Stimulated activated CD8-positive, alpha-beta memory T cell treated with anti-CD3 and anti-CD28 coated beads, Interleukin-2, amount 100 ng/mL, for 48 hours (primary cell): ENCODE measurements at regions not wholly inside any gene's neighbourhood (a gene's known extent, or its start where the extent isn't known, plus 50 kb on each side); places are given as distances from the start of the nearest gene placed in this dataset.

Source experiments
- DNase-seq, 2 donors: peaks; one replicate each; pipeline ENCODE4 v3.0.0-alpha.2; 2020; ENCODE audit warnings: low read depth in 2 of 2

DNA sequence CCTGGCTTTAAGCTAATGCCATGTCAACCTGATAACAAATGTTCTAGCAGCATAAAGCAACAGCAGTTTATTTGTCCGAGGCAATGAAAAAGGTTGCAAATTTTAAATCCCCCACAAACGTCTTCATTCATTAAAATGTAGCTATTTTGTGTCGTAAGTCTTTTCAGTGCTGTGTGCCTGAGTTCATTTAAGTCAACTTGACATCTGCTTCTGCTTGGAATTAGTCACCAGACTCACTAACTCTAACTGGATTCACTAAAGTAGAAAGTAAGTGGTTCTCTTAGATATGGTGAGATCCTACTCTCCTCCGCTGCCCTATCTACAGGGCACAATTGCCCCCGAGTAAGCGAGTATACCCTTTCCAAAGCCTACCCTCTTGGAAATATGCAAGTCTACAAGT is 118.4 kb upstream of the CHRM3 start:
- DNase-seq = no peak

DNA sequence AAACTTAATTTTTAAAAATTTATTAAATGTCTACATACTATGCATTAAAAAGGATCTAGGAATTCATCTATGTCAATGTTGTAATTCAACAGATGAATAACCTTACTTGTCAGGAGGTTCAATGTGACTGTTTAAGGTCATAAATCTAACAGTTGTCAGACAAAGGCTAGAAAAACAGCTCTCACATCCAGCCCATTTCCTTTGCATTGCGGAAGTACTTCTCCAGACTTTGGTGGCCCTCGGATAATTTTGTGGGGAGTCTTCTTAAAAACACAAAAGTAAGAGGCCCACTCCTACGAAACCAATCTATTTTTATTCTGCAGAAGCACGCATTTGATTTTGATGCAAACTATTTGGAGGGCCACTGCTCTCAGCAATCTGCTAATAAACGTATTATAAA is 122.6 kb upstream of the CHRM3 start:
- DNase-seq = no peak

DNA sequence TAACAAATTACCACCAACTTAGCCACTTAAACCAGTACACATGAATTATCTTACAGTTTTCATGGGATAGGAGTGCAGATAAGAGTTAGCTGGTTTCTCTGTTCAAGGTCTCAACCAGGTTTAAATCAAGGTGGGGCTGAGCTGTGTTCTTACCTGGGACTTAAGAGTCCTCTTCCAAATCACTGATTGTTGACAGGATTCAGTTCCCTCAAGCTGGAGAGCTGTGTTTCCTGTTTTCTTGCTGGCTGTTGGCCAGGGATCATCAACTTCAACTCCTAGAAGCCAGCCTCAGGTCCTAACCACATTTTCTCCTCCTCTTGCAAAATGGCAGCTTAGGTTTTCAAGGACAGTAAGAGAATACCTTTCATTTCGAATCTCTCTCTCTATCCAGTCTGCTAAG is 123.8 kb upstream of the CHRM3 start:
- no peak for DNase-seq

DNA sequence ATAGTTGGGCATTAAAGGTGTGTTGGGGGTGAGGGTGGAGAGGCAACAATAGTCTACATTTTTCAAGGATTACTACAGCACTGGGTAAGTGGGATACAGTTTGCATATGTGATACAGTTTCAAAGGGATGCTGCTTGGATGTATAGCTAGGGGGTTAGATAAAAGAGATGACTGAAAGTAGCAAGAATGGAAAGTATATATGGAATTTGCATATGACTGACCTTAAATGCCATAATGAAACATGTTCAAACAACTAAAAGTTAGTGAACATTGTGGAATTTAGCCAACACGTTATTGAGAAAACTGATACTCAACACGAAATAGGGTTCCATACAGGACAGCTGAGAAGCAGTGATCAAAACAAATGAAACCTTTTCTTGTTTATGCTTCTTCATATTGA is 124.8 kb upstream of the CHRM3 start:
- DNase-seq = no peak

DNA sequence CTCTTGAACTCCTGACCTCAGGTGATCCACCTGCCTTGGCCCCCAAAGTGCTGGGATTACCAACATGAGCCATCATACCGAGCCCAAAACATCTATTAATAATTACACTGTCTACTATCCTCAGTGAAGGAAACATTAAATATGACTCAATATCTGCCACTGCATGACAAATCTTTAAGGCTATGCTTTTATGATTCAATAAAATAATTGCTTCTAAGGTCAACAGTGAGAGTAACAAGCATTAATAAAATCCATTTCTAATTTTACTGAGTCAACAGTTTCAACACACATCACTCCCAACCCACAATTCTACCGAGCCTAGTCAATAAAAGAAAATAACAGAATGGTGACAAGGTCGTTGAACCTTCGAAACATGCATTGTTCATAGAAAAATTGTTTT is 125.5 kb upstream of the CHRM3 start:
- DNase-seq = no peak

DNA sequence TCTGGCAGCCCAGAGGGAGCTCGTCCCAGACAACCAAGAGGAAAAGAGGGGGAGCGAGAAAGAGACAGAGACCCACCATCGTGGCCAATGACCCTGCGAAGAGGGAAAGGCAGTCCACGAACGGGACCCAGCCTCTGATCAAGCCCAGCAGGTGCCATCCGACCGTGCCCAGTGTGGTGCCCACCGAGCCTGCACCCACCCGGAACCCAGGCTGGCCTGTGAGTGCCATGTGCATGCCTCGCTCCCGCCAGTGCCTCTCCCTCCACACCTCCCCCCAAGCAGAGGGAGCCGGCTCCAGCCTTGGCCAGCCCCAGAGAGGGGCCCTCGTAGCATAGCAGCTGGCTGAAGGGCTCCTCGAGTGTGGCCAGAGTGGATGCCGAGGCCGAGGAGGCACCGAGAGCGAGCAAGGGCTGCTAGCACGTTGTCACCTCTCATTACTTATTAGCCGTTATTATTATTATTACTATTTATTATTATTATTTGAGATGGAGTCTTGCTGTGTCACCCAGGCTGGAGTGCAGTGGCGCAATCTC is 130.7 kb upstream of the CHRM3 start:
- DNase-seq = no peak

DNA sequence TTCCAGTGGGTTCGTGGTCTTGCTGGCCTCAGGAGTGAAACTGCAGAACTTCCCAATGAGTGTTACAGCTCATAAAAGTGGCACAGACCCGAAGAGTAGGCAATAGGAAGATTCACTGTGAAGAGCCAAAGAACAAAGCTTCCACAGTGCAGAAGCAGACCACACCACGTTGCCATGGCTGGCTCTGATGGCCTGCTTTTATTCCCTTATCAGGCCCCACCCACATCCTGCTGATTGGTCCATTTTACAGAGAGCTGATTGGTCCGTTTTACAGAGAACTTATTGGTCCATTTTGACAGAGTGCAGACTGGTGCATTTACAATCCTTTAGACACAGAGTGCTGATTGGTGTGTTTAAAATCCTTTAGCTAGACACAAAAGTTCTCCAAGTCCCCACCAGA is 131.4 kb upstream of the CHRM3 start:
- no peak for DNase-seq

DNA sequence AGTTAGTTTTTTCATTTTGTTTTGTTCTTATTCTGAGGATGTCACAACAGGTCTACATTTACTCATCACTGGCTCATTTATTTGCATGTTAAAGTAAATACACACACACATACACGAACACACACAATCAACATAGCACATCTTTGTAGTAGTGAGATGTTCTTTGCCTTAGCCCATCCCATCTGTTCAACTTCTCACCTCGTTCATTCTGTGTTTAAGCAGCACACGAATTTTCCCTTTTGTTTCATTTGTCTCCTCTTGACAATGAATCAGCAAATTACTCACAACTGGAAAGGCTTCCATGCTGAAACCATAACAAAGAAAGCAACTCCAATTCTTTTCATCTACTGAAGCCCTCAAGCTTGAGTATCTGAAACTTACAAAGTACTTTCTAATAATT is 133.3 kb upstream of the CHRM3 start:
- DNase-seq = no peak

DNA sequence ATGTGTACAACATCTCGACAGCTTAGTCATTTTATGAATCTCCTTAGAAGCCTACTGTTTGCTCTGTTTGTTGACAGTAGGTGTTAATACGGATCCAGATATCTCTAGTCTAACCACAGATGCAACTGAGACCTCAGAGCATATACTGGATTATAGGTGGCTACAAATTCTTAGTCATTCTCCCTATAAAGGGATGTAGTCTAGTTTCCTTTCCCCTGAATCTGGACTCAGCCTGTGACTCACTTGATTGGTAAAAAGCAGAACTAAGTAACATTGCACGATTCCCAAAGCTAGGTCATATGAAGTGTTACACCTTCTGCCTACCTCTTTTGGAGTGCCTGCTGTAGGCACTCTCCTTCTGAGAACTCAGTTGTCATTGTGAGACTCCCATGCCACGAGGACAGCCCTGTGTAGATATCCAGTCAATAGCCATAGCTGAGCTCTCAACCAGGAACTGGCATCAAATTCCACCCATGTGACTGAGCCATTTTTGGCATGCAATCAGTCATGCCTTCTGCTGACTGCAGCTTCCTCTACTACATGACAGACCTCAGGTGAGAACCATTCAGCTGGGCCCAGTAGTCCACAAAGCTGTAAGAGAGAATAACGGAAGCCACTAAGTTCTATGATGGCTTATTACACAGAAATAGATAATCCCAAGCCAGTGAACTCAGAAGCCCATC is 135.9 kb upstream of the CHRM3 start:
- no peak for DNase-seq

DNA sequence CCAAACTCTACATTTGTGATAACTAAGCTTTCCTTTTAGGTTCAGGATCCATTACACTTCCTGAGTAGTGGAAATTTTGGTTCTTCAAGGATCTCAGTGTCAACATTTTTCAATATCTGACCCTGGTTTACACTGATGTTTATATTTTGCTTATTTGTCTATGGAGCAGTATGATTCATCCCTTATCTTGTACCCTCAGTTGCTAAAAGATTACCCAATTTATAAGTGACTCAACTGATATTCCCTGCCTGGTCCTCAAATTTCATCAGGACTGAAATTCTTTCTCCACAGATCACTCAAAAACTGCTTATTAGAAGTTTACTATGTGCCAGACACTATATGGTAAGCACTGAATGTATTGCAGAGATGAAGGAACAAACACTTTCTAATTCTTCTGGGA is 139.1 kb upstream of the CHRM3 start:
- DNase-seq = no peak

DNA sequence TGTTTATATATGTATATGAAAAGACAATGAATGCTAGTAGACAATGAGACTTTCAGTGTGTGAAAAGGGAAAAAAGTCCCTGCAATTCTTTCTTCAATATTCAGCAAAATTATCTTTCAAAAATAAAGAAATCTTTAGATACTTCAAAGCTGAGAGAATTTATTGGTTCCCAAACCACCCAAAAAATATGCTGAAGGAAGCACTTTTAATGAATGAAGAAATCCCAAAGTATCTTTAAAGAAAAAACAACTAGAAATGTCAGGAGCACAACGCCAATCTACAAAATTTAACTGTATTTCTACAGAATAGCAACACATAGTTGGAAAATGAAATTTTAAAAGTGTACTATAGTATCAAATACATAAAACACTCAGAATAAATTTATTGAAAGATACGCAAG is 142.3 kb upstream of the CHRM3 start:
- no peak for DNase-seq

DNA sequence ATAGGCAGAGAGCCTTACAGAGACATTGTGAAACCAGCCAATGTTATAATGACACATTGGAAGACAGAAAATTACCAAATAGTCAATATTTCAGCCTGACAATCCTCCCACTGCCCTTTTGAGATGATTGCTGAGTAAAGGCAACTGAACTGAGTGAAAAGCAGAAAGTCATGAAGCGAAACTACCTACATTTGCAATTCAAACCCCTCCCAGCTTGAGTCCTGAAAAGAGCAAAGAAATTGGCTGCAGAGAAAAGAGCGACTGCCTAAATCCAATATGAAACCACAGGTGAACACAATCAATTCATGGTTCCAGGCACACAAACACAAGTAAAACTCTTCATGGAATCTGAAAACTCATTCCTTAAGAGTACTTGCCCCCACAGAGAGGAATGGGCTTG is 143.4 kb upstream of the CHRM3 start:
- DNase-seq = no peak

DNA sequence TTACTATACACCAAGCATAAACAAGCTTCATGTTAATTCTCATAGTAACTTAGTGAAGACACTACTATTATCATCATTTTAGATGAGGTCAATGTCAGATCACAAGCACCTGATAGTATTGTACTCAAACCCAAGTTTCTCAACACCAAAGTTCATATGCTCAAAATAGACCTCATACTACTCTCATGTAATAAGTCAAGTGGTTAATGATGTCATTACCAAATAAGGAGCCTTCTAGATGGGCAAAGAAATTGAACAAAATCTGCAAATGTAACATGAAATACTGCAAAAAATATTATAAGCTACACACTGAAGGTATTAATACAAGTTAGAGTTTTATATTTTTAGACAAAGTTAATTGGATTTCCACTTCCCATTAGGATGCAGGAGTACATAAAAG is 144.0 kb upstream of the CHRM3 start:
- no peak for DNase-seq

DNA sequence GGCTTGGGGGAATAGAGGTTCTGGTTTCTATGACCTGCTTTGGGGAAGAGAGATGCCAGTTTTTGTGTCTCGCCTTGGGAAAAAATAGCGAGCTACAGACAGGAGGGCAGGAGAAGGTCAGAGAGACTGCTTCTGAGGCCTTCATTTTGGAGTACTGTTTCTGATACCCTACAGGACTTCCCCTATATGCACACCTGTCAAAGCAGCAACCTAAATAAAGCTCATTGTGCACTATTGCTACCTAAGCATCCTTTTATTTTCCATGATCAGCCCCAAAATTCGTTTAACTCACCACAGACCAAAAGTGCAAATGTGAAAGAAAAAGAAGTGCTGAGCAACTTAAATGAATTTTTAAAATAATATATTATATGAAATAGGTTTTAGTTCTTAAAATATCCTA is 145.6 kb upstream of the CHRM3 start:
- no peak for DNase-seq

DNA sequence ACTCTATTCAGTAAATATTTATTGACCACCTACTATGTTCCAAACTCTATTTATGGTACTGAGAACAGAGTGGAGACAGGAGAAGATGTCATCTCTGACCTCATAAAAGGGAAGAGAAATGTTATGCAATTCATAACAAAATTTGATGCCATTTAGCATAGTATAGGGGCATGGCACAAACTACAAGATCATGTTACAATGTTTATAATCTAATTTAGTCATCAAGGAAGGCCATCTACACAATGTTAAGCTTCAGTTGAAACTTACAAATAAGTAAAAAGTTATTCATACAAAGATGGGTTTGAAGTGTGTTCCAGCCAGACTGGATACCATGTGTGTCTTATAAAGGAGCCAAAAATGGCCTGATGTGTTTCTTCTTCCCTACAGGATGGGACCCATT is 146.8 kb upstream of the CHRM3 start:
- DNase-seq = no peak

DNA sequence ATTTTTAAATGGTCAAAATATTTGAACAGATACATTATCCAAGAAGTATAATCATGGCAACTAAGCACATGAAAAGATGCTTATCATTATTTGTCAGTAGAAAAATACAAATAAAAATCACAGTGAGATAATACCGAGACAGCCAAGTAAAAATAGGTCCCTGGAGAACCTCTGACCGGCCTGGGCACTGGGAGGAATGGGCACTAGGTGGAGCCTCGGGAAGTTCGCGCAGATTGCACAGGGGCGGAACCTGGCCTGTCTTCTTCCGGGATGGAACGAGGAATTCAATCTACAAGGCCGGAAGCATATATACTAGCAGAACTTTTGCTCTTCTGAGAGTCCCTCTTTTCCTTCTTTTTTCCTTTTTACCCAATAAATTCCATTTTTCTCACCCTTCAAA is 148.5 kb upstream of the CHRM3 start:
- no peak for DNase-seq

DNA sequence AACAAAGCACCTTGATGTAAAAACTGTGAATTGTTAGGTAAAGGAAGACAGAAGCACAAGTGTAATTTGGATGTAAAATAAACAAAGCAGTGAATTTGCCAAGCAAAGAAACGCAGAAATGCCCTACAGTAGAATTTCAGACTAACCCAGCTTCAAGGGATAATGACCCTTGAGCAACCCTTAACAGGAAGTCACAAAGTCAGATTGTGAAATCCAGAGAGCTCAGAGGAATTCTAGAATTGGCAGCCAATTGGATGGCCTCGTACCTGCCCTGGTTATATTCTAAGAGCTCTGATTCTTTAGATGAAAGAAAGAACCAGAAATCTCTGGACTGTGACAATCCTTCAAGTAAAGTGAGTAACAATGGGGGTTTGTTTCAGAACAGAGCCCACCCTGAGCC is 152.7 kb upstream of the CHRM3 start:
- DNase-seq = no peak

DNA sequence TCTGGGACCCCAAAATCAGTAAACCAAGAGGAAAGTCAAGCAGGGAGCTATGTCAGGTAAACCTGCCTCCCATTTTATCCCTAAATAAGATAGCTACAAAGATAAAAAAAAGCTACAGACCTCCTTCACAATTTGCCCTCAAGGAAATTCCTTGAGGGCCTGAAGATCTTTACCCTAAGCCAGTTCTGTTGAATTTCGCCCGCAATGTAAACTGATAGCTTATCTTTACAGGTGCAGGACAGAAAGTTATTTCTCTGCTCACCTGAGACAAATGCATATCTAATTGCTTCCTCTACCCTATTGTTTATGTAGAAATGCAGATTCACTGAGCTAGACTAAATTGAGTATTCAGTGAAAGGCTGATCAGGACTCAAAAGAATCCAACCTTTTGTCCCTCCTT is 153.4 kb upstream of the CHRM3 start:
- no peak for DNase-seq

DNA sequence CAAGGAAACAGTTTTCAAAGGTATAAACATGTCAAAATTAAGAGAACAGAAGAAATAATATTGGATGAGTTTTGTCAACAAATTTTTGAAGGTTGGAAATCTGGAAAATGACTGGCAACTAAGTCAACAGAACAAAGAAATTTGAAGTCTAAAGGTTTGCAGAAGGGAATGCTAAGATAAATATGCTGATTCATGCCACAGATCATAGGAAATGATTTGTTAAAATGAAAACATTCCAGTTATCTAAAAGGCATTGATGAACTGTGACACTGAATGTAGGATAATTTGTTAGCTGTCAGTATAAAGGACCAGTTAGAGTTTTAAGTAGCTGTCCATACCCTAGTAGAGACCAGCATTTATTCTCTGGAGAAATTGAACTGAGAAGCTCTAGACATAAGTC is 157.9 kb upstream of the CHRM3 start:
- DNase-seq = no peak

DNA sequence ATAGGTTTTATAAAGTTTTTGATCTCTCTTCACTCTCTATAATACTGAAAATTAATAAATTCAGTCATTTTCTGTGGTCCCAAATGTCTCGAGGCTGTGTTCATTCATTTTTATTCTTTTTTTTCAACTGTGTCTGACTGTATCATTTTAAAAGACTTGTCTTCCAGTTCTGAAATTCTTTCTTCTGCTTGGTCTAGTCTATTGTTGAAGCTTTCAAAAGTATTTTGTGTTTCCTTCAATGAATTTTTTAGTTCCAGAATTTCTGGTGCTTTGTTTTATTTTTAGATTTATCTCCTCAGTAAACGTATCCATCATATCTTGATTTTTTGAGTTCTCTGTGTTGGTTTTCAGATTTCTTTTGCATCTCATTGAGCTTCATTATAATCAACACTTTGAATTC is 161.0 kb upstream of the CHRM3 start:
- no peak for DNase-seq

DNA sequence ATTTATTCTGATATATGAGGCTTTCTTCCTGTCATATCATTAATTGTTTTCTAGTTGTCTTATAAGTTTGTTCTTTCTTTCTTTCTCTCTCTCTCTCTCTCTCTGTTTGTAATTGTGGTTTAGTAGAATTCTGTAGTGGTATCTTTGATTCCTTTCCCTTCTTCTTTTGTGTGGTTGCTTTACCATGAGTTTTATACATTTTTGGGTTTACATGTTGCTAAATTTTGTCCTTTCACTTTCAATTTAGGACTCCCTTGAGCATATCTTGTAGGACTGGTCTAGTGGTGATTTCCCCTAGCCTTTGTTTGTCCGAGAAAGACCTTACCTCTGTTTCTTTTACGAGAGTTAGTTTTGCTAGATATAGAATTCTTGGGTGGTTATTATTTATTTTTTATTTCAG is 162.3 kb upstream of the CHRM3 start:
- no peak for DNase-seq

DNA sequence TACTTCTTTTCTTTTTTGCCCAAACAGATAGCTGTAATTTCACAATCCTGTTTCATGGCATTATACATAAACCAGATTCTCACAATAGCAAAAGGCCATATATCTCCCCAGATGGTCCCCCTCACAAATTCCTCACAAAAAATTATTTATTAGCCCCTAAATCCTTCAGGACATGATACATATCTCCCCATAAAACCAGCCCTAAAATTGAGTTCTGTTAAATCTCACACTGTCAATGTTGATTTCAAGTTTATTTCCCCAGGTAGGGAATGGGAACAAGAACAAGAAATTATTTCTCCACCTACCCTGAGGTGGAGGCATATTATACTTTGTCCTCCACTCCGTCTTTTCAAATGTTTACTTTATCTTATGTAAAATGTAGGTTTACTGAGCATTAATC is 163.4 kb upstream of the CHRM3 start:
- DNase-seq = no peak

DNA sequence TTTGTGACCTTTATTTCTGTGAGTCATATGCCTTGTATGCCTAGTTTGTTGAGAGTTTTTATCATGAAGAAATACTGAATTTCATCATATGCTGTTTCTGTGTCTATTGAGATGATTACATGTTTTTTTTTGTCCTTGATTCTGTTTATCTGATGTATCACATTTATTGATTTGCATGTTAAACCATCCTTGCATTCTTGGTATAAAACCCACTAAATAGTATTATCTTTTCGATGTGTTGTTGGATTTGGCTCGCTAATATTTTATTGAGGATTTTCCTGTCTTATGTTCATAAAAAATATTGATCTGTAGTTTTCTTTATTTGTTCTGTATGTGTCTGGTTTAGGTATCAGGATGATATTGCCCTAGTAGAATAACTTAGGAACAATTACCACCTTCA is 164.7 kb upstream of the CHRM3 start:
- no peak for DNase-seq

DNA sequence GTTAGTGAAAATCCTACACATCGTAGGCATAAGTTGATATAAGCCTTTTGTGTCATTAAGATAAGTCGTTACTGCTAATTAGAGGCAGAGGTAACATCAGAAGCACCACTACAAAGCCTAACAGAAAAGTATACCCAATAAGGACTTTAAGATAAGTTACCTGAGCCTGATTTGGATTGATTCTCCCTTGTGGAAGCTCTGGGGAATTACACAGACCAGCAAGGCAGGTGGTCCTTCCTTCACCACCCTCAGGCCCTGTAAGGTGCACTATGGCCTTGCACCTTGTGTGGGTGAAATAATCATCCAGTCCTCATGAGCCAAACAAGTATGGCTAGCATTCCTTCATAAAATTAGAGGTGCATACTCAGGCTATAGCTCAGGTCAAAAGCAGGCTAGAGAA is 166.7 kb upstream of the CHRM3 start:
- no peak for DNase-seq
